ENCODE measurements at regions not wholly inside any gene's neighbourhood (a gene's known extent, or its start where the extent isn't known, plus 50 kb on each side); places are given as distances from the start of the nearest gene placed in this dataset.

DNA sequence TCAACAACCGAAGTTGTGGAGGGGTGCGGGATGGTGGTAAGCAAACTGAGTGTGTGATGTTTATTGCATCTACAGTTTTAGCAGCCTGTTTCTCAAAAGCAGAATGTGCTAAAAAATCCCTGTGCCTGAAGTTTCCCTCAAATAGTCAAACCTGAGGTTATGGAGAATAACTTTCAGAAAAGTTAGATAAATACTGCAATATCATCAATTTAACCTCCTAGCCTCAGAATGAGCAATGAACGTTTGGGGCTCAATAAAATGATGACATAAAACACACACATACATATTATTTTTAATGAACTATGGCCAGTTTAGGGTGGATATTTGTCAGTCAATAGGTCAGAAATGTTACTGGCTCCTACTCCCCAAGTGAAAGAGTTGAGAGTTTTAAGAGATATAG, 201.6 kb downstream of the SEMA6D start:
- no peak overlapping the region for H3K4me3 ChIP-seq (ENCODE audit: low read depth, low read length)
- no peak overlapping the region for H3K27ac ChIP-seq (ENCODE audit: low read depth, low read length)
- H3K4me1 ChIP-seq (ENCODE audit: control insufficient read depth, insufficient read depth, low read length): no peaks in the 10 kb centered on the region
- H3K36me3 ChIP-seq (ENCODE audit: control insufficient read depth, insufficient read depth, low read length): no peaks in the 10 kb centered on the region
- H3K9me3 ChIP-seq (ENCODE audit: control insufficient read depth, insufficient read depth, low read length): no peaks in the 10 kb centered on the region
- H3K9ac ChIP-seq (ENCODE audit: low read depth, low read length): no peak overlapping the region
- no peaks in the 10 kb centered on the region for H3K27me3 ChIP-seq (ENCODE audit: control insufficient read depth, insufficient read depth, low read length)

DNA sequence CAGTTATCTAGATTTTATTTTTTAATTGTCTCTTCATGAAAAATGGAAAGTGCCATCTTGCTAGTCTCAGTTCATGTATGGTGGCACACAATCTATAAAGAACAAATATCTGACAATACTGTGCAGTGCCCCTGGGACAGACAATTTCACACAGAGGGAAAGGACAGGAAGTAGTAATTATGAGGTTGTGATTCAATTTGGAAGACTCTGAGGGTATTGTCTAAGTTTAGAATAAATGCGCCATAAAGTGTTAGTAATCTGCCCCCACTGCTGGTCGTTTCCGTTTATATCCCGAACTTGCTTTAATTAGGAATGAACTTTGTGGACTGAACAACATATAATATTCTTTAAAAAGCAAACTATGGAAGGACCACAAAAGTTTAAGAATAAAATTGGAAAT, 196.4 kb upstream of the SLC24A5 start:
- no peak overlapping the region for H3K9ac ChIP-seq (ENCODE audit: low read depth, low read length)
- H3K9me3 ChIP-seq (ENCODE audit: control insufficient read depth, insufficient read depth, low read length): no peaks in the 10 kb centered on the region
- H3K36me3 ChIP-seq (ENCODE audit: control insufficient read depth, insufficient read depth, low read length): no peaks in the 10 kb centered on the region
- no peak overlapping the region for H3K27ac ChIP-seq (ENCODE audit: low read depth, low read length)
- no peaks in the 10 kb centered on the region for H3K4me1 ChIP-seq (ENCODE audit: control insufficient read depth, insufficient read depth, low read length)
- H3K27me3 ChIP-seq (ENCODE audit: control insufficient read depth, insufficient read depth, low read length): no peaks in the 10 kb centered on the region
- H3K4me3 ChIP-seq (ENCODE audit: low read depth, low read length): no peak overlapping the region

DNA sequence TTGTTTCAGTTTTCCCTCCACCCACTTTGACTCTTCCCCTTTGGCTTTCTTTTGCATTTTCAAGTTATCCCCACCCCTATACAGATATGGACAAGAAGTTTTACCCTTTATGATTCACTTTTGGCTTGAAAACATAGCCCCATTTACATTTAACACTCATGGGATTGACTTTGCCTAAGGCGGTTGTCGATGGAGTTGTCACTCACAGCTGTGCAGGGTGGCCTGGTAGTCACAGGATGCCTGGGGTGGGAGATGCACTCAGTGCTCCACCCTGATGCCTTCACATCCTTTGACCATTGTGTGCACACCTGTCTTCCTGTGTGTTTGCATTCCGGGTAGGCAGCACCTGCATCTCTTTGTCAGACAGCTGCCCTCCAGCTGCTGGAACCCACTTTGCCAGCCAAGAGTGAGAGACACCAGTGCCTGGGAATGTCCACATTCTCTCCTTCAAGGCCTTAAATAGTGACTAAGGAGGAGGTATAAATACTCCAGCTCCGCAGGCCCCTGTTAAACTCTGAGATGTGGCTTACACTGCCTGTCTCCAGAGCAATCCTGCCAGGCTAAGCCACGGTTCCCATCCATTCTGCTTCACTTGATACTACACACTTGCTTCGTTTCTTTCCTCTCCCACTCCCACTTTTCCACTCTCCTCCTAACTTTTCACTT, 191.5 kb upstream of the SLC24A5 start:
- Histone ChIP-seq H3K27ac (ENCODE audit: low read depth, low read length) (no peak overlapping the region), H3K9ac (ENCODE audit: low read depth, low read length) (no peak overlapping the region), H3K36me3 (ENCODE audit: control insufficient read depth, insufficient read depth, low read length) (no peaks in the 10 kb centered on the region), H3K9me3 (ENCODE audit: control insufficient read depth, insufficient read depth, low read length) (no peaks in the 10 kb centered on the region), H3K27me3 (ENCODE audit: control insufficient read depth, insufficient read depth, low read length) (no peaks in the 10 kb centered on the region), H3K4me1 (ENCODE audit: control insufficient read depth, insufficient read depth, low read length) (no peaks in the 10 kb centered on the region), H3K4me3 (ENCODE audit: low read depth, low read length) (no peak overlapping the region)

DNA sequence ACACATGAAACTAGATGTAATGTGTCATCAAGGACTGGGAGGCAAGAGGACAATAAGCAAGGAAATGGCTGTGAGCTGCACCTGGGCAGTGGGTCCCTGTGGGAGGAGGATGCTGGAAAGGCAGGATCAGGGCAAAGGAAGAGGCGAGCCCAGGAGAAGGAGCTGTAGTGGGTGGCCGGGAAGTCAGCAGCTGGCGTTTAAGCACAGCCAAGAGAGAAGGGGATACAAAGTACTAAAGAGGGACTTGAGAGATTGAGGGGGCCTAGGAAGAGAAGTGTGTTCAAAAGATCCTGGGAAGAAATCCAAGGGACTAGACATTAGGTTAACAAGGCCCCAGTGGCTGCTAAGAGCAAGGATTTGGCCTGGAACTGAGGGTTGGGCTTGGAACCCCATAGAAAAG, 188.5 kb upstream of the SLC24A5 start:
- H3K27me3 ChIP-seq (ENCODE audit: control insufficient read depth, insufficient read depth, low read length): no peaks in the 10 kb centered on the region
- no peaks in the 10 kb centered on the region for H3K36me3 ChIP-seq (ENCODE audit: control insufficient read depth, insufficient read depth, low read length)
- H3K4me3 ChIP-seq (ENCODE audit: low read depth, low read length): no peak overlapping the region
- H3K9ac ChIP-seq (ENCODE audit: low read depth, low read length): no peak overlapping the region
- no peaks in the 10 kb centered on the region for H3K9me3 ChIP-seq (ENCODE audit: control insufficient read depth, insufficient read depth, low read length)
- no peaks in the 10 kb centered on the region for H3K4me1 ChIP-seq (ENCODE audit: control insufficient read depth, insufficient read depth, low read length)
- H3K27ac ChIP-seq (ENCODE audit: low read depth, low read length): no peak overlapping the region

DNA sequence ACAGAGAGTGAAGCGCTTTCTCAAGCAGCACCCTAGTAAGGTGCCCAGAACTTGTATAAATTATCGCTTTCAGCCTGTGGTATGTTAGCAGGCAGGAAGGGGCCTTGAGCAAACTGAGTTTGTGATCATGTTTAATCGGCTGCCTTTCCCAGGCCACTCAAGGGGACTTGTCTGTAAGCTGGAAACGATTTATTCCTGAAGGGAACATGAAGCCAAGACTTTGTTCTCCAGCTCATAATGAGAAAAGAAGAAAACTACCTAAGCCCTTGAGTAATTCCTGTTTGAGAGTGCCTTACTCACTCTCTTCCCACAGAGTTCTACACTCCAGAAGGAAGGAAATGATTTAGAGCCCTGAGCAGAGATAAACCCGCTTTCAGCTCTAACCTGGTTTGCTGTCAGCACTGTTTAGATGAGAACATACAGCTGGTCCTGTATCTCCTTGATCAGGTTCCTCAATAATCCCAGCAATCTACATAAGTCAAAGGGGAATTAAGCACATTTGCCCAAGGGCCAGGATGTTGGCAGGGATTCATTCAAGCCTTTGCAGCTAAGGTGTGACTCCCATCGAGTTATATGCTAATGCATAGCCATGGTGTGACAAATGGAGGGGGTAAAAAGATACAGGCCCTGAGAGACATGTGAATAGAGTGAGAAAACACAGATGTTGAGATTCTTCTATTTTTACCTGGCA, 187.7 kb upstream of the SLC24A5 start:
- Histone ChIP-seq H3K36me3 (ENCODE audit: control insufficient read depth, insufficient read depth, low read length) (no peaks in the 10 kb centered on the region), H3K4me3 (ENCODE audit: low read depth, low read length) (no peak overlapping the region), H3K9me3 (ENCODE audit: control insufficient read depth, insufficient read depth, low read length) (no peaks in the 10 kb centered on the region), H3K27me3 (ENCODE audit: control insufficient read depth, insufficient read depth, low read length) (no peaks in the 10 kb centered on the region), H3K9ac (ENCODE audit: low read depth, low read length) (no peak overlapping the region), H3K4me1 (ENCODE audit: control insufficient read depth, insufficient read depth, low read length) (no peaks in the 10 kb centered on the region), H3K27ac (ENCODE audit: low read depth, low read length) (no peak overlapping the region)

DNA sequence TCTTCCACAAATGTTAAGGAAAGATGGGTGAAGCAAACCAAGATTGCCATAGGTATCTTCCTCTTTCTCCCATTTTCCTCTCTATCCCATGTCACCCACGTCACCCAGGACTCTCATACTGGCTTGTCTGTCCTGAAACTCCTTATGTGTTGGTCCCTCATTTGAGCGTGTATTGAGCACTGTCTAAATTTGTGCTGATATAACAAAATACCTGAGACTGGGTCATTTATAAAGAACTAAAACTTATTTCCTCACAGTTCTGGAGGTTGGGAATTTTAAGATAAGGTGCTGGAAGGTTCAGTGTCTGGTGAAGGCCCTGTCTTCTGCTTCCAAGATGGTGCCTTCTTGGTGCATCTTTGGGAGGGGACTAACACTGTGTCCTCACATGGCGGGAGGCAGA, 186.9 kb upstream of the SLC24A5 start:
- Histone ChIP-seq H3K4me3 (ENCODE audit: low read depth, low read length) (no peak overlapping the region), H3K27me3 (ENCODE audit: control insufficient read depth, insufficient read depth, low read length) (no peaks in the 10 kb centered on the region), H3K27ac (ENCODE audit: low read depth, low read length) (no peak overlapping the region), H3K9ac (ENCODE audit: low read depth, low read length) (no peak overlapping the region), H3K4me1 (ENCODE audit: control insufficient read depth, insufficient read depth, low read length) (no peaks in the 10 kb centered on the region), H3K9me3 (ENCODE audit: control insufficient read depth, insufficient read depth, low read length) (no peaks in the 10 kb centered on the region), H3K36me3 (ENCODE audit: control insufficient read depth, insufficient read depth, low read length) (no peaks in the 10 kb centered on the region)

DNA sequence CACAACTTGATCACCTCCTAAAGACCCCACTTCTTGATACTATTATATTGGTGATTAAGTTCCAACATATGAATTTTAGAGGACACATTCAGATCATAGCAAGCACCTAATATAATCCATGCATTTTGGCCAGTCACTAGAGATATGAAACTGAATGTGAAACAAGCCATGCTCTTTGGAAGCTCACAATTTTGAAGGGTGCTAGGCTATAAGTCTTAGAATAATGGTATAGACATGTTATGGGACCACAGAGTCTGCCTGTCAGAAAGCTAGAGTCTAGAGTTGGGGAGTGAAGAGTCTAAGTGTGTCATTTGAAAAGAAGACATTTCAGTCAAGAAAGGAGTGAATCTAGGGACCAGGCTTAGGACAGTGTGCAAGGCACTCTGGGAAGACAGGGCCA, 186.4 kb upstream of the SLC24A5 start:
- H3K36me3 ChIP-seq (ENCODE audit: control insufficient read depth, insufficient read depth, low read length): no peaks in the 10 kb centered on the region
- H3K27me3 ChIP-seq (ENCODE audit: control insufficient read depth, insufficient read depth, low read length): no peaks in the 10 kb centered on the region
- no peak overlapping the region for H3K9ac ChIP-seq (ENCODE audit: low read depth, low read length)
- H3K9me3 ChIP-seq (ENCODE audit: control insufficient read depth, insufficient read depth, low read length): no peaks in the 10 kb centered on the region
- no peak overlapping the region for H3K27ac ChIP-seq (ENCODE audit: low read depth, low read length)
- no peak overlapping the region for H3K4me3 ChIP-seq (ENCODE audit: low read depth, low read length)
- H3K4me1 ChIP-seq (ENCODE audit: control insufficient read depth, insufficient read depth, low read length): no peaks in the 10 kb centered on the region

DNA sequence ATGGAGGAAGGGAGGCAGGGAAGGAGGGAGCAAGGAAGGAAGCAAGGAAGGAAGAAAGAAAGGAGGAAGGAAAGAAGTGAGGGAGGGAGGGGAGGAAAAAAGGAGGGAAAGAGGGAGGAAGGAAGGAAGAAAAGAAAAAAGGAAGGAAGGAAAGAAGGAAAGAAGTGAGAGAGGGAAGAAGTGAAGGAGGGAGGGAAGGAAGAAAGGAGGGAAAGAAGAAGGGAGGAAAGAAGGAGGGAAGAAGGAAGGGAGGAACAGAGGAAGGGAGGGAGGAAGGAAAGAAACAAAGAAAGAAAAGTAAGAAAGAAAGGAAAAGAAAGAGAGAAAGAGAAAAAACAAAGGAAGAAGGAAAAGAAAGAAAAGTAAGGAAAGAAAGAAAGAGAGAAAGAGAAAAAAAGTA, 183.0 kb upstream of the SLC24A5 start:
- no peaks in the 10 kb centered on the region for H3K9me3 ChIP-seq (ENCODE audit: control insufficient read depth, insufficient read depth, low read length)
- no peaks in the 10 kb centered on the region for H3K4me1 ChIP-seq (ENCODE audit: control insufficient read depth, insufficient read depth, low read length)
- H3K36me3 ChIP-seq (ENCODE audit: control insufficient read depth, insufficient read depth, low read length): no peaks in the 10 kb centered on the region
- no peaks in the 10 kb centered on the region for H3K27me3 ChIP-seq (ENCODE audit: control insufficient read depth, insufficient read depth, low read length)
- no peak overlapping the region for H3K4me3 ChIP-seq (ENCODE audit: low read depth, low read length)
- no peak overlapping the region for H3K27ac ChIP-seq (ENCODE audit: low read depth, low read length)
- H3K9ac ChIP-seq (ENCODE audit: low read depth, low read length): no peak overlapping the region

DNA sequence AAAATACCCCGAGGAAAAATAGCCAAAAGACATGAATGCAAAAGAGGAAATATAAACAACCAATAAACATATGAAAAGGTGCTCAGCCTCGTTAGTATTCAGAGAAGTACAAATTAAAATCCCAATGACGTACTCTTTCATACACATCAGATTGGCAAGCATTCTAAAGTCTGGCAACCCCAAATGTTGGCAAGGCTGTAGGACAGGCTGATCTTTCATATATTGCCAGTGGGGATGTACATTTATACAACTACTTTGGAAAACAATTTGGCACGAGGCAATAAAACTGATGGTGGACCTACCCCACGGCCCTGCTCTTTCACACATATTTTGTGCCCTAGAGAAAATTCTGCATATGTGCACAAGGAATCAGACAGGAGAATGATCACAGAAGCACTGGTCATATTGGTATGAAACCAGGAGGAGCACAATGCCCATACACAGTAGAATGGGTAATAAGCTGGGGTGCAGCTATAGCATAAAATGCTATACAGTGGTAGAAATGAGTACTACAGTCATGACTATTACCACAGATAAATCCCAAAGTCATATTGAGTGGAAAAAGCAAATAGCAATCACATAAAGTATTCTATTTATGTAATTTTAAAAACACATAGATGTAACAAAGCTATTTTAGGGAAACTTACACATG, 176.0 kb upstream of the SLC24A5 start:
- Histone ChIP-seq H3K4me3 (ENCODE audit: low read depth, low read length) (no peak overlapping the region), H3K27ac (ENCODE audit: low read depth, low read length) (no peak overlapping the region), H3K36me3 (ENCODE audit: control insufficient read depth, insufficient read depth, low read length) (no peaks in the 10 kb centered on the region), H3K9ac (ENCODE audit: low read depth, low read length) (no peak overlapping the region), H3K4me1 (ENCODE audit: control insufficient read depth, insufficient read depth, low read length) (peaks cover 6% of the 10 kb centered on the region; the same call in 1 of the 2 replicates), H3K9me3 (ENCODE audit: control insufficient read depth, insufficient read depth, low read length) (no peaks in the 10 kb centered on the region), H3K27me3 (ENCODE audit: control insufficient read depth, insufficient read depth, low read length) (no peaks in the 10 kb centered on the region)

DNA sequence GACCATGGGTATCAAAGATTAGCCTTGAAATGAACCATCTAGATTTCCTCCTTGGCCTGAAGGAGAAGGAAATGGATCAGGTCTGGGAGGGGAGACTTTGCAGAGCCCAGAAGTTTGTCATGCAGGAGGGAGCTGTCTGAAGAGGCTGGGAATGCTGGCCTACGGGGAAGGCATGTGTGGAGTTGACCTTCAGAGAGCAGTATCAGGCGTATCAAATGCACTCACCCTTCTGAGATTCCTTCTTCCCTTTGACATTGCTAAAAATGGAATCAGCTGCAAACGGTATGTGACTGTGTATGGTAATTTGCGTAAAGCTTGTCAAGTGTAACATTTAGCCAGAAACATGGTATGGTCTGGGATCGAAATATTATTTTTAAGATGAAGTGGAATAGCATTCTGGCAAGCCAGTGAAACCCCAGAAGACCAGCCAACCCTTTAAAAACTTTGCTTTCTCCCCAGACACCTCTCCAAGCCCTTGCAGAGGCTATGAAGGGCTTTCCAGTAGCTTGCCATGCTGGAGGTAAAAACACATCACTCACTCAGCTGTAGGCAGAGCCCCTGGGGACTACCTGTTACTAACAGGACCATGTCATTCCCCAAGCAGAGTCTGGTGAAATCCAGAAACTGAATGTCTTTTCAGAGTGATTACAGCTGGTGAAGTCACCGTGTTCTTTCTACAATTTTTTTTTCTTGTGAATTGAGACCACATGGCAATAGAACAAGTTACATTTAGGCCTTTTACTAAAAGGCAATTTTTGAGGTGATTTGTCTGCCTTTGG, 174.7 kb upstream of the SLC24A5 start:
- H3K4me1 ChIP-seq (ENCODE audit: control insufficient read depth, insufficient read depth, low read length): peaks cover 17% of the 10 kb centered on the region
- H3K9ac ChIP-seq (ENCODE audit: low read depth, low read length): no peak overlapping the region
- no peaks in the 10 kb centered on the region for H3K27me3 ChIP-seq (ENCODE audit: control insufficient read depth, insufficient read depth, low read length)
- H3K36me3 ChIP-seq (ENCODE audit: control insufficient read depth, insufficient read depth, low read length): no peaks in the 10 kb centered on the region
- H3K27ac ChIP-seq (ENCODE audit: low read depth, low read length): no peak overlapping the region
- H3K9me3 ChIP-seq (ENCODE audit: control insufficient read depth, insufficient read depth, low read length): no peaks in the 10 kb centered on the region
- H3K4me3 ChIP-seq (ENCODE audit: low read depth, low read length): no peak overlapping the region

DNA sequence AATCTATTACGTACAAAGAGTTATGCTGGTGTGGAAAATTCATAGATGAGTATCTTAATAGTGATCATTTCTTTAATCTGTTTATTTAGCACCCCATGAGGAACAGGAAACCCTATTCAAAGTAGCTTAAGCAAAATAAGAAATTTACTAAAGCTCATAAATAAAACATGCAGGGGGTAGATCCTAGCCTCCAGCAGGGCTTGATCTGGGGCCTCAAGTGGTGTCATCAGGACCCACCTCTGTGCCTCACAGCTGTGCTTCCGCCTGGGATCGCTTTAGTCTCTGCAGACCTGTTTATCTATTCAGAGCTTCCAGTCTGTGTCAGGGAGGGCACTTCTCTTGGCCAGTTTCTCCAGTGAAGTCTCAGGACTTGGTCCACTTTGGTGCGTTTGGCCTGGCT, 171.0 kb upstream of the SLC24A5 start:
- Histone ChIP-seq H3K4me1 (ENCODE audit: control insufficient read depth, insufficient read depth, low read length) (peaks cover 30% of the 10 kb centered on the region), H3K36me3 (ENCODE audit: control insufficient read depth, insufficient read depth, low read length) (no peaks in the 10 kb centered on the region), H3K9me3 (ENCODE audit: control insufficient read depth, insufficient read depth, low read length) (no peaks in the 10 kb centered on the region), H3K27ac (ENCODE audit: low read depth, low read length) (no peak overlapping the region), H3K9ac (ENCODE audit: low read depth, low read length) (no peak overlapping the region), H3K4me3 (ENCODE audit: low read depth, low read length) (no peak overlapping the region), H3K27me3 (ENCODE audit: control insufficient read depth, insufficient read depth, low read length) (no peaks in the 10 kb centered on the region)
